Left lung (tissue), 4 donors: ENCODE measurements at regions not wholly inside any gene's neighbourhood (a gene's known extent, or its start where the extent isn't known, plus 50 kb on each side); places are given as distances from the start of the nearest gene placed in this dataset.
A peak's percentile ranks its signal among the peaks of the same experiment; 100 is the strongest.
"Not testable (repeated sequence)": the region's sequence is repeated elsewhere in the genome, so short reads cannot be mapped to it uniquely, and the experiment has no call there.

Experiments used
- ATAC-seq: fragments of 200-7000 bp; cut with Tn5 transposase; one replicate; pipeline ENCODE4 v1.9.1; 2020; ENCODE audit warnings: moderate library complexity
- DNase-seq, 4 donors: peaks; one replicate each; pipeline ENCODE4 v3.0.0-alpha.2; 2013 to 2020
- H3K27ac ChIP-seq, 2 donors: fragments of 200-600 bp; sonication (generic) in 1 of 2; one replicate each; pipeline versions ENCODE4 v1.5.0 to v1.8.0; 2020 to 2021
- H3K27me3 ChIP-seq, 2 donors: fragments of 200-600 bp; sonication (generic) in 1 of 2; one replicate each; pipeline versions ENCODE4 v1.5.0 to v1.8.0; 2020 to 2021
- H3K36me3 ChIP-seq, 2 donors: fragments of 200-600 bp; sonication (generic) in 1 of 2; one replicate each; pipeline versions ENCODE4 v1.5.0 to v1.8.0; 2020 to 2021
- H3K4me1 ChIP-seq, 2 donors: fragments of 200-600 bp; one replicate each; pipeline ENCODE4 v1.8.0; 2021
- H3K4me3 ChIP-seq, 2 donors: fragments of 200-600 bp; sonication (generic) in 1 of 2; one replicate each; pipeline versions ENCODE4 v1.5.0 to v1.8.0; 2020 to 2021; ENCODE audit warnings: mild to moderate bottlenecking in 1 of 2
- H3K9me3 ChIP-seq, 2 donors: fragments of 200-600 bp; sonication (generic) in 1 of 2; one replicate each; pipeline versions ENCODE4 v1.5.0 to v1.8.0; 2020 to 2021
- CTCF ChIP-seq, 2 donors: fragments of 200-600 bp; sonication (generic) in 1 of 2; IDR thresholded peaks; one replicate each; pipeline versions ENCODE4 v1.5.0 to v1.8.0; 2021; ENCODE audit warnings: antibody characterized with exemption in 2 of 2
- intact Hi-C, 2 donors: fragments of 100-400 bp; cut with DNase I; formaldehyde crosslinking; loops; one replicate each; pipeline versions ENCODE4 v1.11.2 to v1.14.2; 2022
- donor health status: DM: no; HTN: yes; CAD: no.
- donor health status: DM: no; HTN: no; CAD: no.

GRCh38 chrY:16653971-16654370 lies 1226.0 kb downstream of the CDY2B start:
- no peaks in the 10 kb centered on the region for H3K9me3 ChIP-seq
- ATAC-seq = no peak
- no peaks in the 10 kb centered on the region for H3K27me3 ChIP-seq
- intact Hi-C loops = no loop called here
- TF ChIP-seq CTCF (IDR thresholded peaks at IDR 0.05) = no peak
- H3K27ac ChIP-seq = no peak overlapping the region
- H3K4me3 ChIP-seq = no peak overlapping the region
- H3K36me3 ChIP-seq = no peaks in the 10 kb centered on the region
- DNase-seq = no peak
- H3K4me1 ChIP-seq = no peaks in the 10 kb centered on the region

GRCh38 chrY:16645991-16646390 lies 1234.0 kb downstream of the CDY2B start:
- DNase-seq = no peak
- ATAC-seq = no peak
- Histone ChIP-seq H3K9me3 (no peaks in the 10 kb centered on the region), H3K27me3 (no peaks in the 10 kb centered on the region), H3K4me3 (no peak overlapping the region), H3K4me1 (no peaks in the 10 kb centered on the region), H3K27ac (no peak overlapping the region), H3K36me3 (no peaks in the 10 kb centered on the region)
- intact Hi-C loops = no loop called here
- TF ChIP-seq CTCF (IDR thresholded peaks at IDR 0.05) = no peak

- Histone ChIP-seq H3K27me3 (no peaks in the 10 kb centered on the region), H3K4me1 (no peaks in the 10 kb centered on the region), H3K9me3 (no peaks in the 10 kb centered on the region), H3K27ac (no peak overlapping the region), H3K4me3 (no peak overlapping the region), H3K36me3 (no peaks in the 10 kb centered on the region)
- no peak for ATAC-seq
- no peak for DNase-seq
- no peak for TF ChIP-seq CTCF (IDR thresholded peaks at IDR 0.05)
- intact Hi-C loops = no loop called here
These were observed 1234.6 kb downstream of the CDY2B start for GRCh38 chrY:16645449-16645848.

- H3K4me3 ChIP-seq = no peak overlapping the region
- H3K27me3 ChIP-seq = no peaks in the 10 kb centered on the region
- no peaks in the 10 kb centered on the region for H3K4me1 ChIP-seq
- H3K36me3 ChIP-seq = no peaks in the 10 kb centered on the region
- DNase-seq = no peak
- no peak for ATAC-seq
- no peaks in the 10 kb centered on the region for H3K9me3 ChIP-seq
- TF ChIP-seq CTCF (IDR thresholded peaks at IDR 0.05) = no peak
- H3K27ac ChIP-seq = no peak overlapping the region
- intact Hi-C loops = no loop called here
These were observed 1235.7 kb downstream of the CDY2B start for GRCh38 chrY:16644270-16644800.

GRCh38 chrY:16639777-16640176 lies 1240.2 kb downstream of the CDY2B start:
- Histone ChIP-seq H3K27me3 (no peaks in the 10 kb centered on the region), H3K4me1 (no peaks in the 10 kb centered on the region), H3K4me3 (no peak overlapping the region), H3K9me3 (no peaks in the 10 kb centered on the region), H3K36me3 (no peaks in the 10 kb centered on the region), H3K27ac (no peak overlapping the region)
- intact Hi-C loops = no loop called here
- TF ChIP-seq CTCF (IDR thresholded peaks at IDR 0.05) = no peak
- DNase-seq (peak in 1 of 4 donors; percentile 3), ATAC-seq (no peak)

- H3K27me3 ChIP-seq, H3K4me1 ChIP-seq, H3K36me3 ChIP-seq, H3K4me3 ChIP-seq, ATAC-seq, H3K27ac ChIP-seq, DNase-seq, intact Hi-C loops, H3K9me3 ChIP-seq: not testable (repeated sequence)
These were observed 1241.3 kb downstream of the CDY2B start for GRCh38 chrY:16638743-16639142.
